Large intestine (tissue), 3 donors: ENCODE measurements at regions not wholly inside any gene's neighbourhood (a gene's known extent, or its start where the extent isn't known, plus 50 kb on each side); places are given as distances from the start of the nearest gene placed in this dataset.

Source experiments
- DNase-seq, 2 donors: peaks; one replicate each; pipeline versions ENCODE4 v3.0.0 to v3.0.0-alpha.2; 2013
- H3K27ac ChIP-seq: one replicate; pipeline ENCODE4 v1.5.1; 2013; ENCODE audit warnings: low read length
- H3K27me3 ChIP-seq: 2 replicates; pipeline ENCODE4 v1.6.1; 2013; ENCODE audit warnings: low read length; ENCODE audit not compliant: control insufficient read depth, insufficient read depth
- H3K36me3 ChIP-seq: 2 replicates; pipeline ENCODE4 v1.6.1; 2013; ENCODE audit warnings: low read length; ENCODE audit not compliant: control insufficient read depth, insufficient read depth
- H3K4me1 ChIP-seq: one replicate; pipeline ENCODE4 v1.6.1; 2013; ENCODE audit warnings: low read length; ENCODE audit not compliant: control insufficient read depth, insufficient read depth
- H3K4me3 ChIP-seq: one replicate; pipeline ENCODE4 v1.5.1; 2013; ENCODE audit warnings: low read length
- H3K9me3 ChIP-seq: one replicate; pipeline ENCODE4 v1.6.1; 2013; ENCODE audit warnings: mild to moderate bottlenecking, low read depth, low read length, moderate library complexity; ENCODE audit not compliant: control insufficient read depth
- WGBS: methylation state at CpG from one replicate; pipeline ENCODE4 v1.1.5; 2013; ENCODE audit warnings: low lambda C conversion rate; ENCODE audit not compliant: insufficient coverage; 5-methylcytosine and 5-hydroxymethylcytosine counted together

DNA sequence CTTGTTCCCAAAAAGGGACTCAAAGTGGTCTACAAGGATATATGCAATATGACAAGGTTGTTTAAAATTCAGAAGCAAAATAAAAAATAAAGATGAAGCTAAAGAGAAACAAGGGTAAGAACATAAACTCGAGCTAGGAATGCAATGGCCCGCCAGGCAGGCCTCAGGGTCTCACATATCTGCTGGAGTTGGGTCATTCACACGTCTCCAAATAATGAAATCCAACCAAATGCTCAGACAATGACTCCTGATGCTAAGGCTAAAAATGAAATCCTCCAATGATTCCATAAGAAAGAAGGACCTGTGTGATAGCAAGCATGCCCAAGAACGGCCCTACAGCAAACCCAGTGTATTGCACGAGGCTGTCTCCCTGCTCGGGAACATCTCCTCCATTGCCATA lies 153.3 kb upstream of the ETS2 start:
- Histone ChIP-seq H3K4me3 (no peak overlapping the region), H3K4me1 (no peaks in the 10 kb centered on the region), H3K27ac (no peak overlapping the region), H3K27me3 (peaks cover 37% of the 10 kb centered on the region), H3K9me3 (no peaks in the 10 kb centered on the region), H3K36me3 (no peaks in the 10 kb centered on the region)
- WGBS: 80% methylated on average over 1 of the region's 6 CpGs
- DNase-seq: no peak

- WGBS: 80% methylated on average over 1 of the region's 1 CpG
- H3K4me3 ChIP-seq: no peak overlapping the region
- H3K4me1 ChIP-seq: no peaks in the 10 kb centered on the region
- H3K27ac ChIP-seq: no peak overlapping the region
- H3K36me3 ChIP-seq: no peaks in the 10 kb centered on the region
- H3K27me3 ChIP-seq: peaks cover 48% of the 10 kb centered on the region
- H3K9me3 ChIP-seq: no peaks in the 10 kb centered on the region
- no peak for DNase-seq
These were observed 151.1 kb upstream of the ETS2 start for GRCh38 chr21:38654580-38654979.

GRCh38 chr21:38658511-38658910 lies 147.2 kb upstream of the ETS2 start:
- Histone ChIP-seq H3K27me3 (peaks cover 77% of the 10 kb centered on the region), H3K4me3 (no peak overlapping the region), H3K4me1 (peaks cover 4% of the 10 kb centered on the region), H3K9me3 (no peaks in the 10 kb centered on the region), H3K36me3 (no peaks in the 10 kb centered on the region), H3K27ac (no peak overlapping the region)
- DNase-seq: no peak
- WGBS: 71% methylated on average over 2 of the region's 4 CpGs

- WGBS: 50% methylated on average over 2 of the region's 16 CpGs
- H3K4me3 ChIP-seq: no peak overlapping the region
These were observed 145.8 kb upstream of the ETS2 start for GRCh38 chr21:38659936-38660332.

GRCh38 chr21:38660333-38661196 lies 145.2 kb upstream of the ETS2 start:
- Histone ChIP-seq H3K27me3 (peaks cover 82% of the 10 kb centered on the region), H3K36me3 (no peaks in the 10 kb centered on the region), H3K4me1 (peaks cover 4% of the 10 kb centered on the region), H3K9me3 (no peaks in the 10 kb centered on the region), H3K27ac (no peak overlapping the region), H3K4me3 (peak overlapping the region; percentile 35)
- DNase-seq: peak in 1 of 2 donors; percentile 21
- no CpG with 5 or more reads among the region's 113 CpGs for WGBS

More at GRCh38 chr21:38659936-38660332, 145.8 kb upstream of the ETS2 start:
- Histone ChIP-seq H3K4me1 (peaks cover 4% of the 10 kb centered on the region), H3K36me3 (no peaks in the 10 kb centered on the region), H3K9me3 (no peaks in the 10 kb centered on the region), H3K27ac (no peak overlapping the region), H3K27me3 (peaks cover 85% of the 10 kb centered on the region)
- DNase-seq: no peak

DNA sequence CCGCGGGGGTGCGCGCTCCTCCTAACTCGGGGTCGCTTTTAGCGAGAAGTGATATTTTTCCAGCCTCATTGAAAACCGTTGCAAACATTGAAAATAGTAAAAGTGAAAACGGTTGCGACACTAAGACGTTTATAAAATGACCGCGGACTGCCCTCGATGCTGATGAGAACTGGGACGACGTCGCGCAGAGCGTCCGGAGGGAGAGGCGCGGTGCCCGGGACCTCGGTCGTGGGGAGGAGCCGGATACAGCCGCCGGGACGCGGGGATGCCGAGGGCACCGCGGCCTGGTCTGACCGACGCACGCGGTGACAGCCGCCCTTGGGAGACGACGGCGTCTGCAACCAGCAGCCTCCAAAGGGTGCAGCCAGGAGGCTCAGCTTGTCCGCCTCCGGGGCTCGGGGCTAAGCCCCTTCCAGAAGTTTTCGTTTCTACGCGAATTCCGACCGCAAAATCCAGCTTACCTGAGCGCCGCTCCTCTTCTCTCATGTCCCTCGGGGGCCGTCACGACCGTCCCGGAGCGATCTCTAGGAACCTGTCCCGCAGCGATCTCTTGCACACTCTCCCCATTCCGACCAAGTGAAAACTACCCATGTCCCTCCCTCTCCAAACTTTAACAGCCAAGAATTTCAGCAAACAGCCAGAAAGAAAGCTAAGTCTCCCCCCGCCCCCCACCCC lies 144.4 kb upstream of the ETS2 start:
- Histone ChIP-seq H3K36me3 (no peaks in the 10 kb centered on the region), H3K27ac (no peak overlapping the region), H3K4me1 (peaks cover 4% of the 10 kb centered on the region), H3K27me3 (peaks cover 75% of the 10 kb centered on the region), H3K9me3 (no peaks in the 10 kb centered on the region), H3K4me3 (peak overlapping the region; percentile 35)
- peak in 1 of 2 donors; percentile 41 for DNase-seq
- no CpG with 5 or more reads among the region's 61 CpGs for WGBS

GRCh38 chr21:38661889-38662568 lies 143.7 kb upstream of the ETS2 start:
- 0% methylated on average over 4 of the region's 8 CpGs for WGBS
- H3K4me1 ChIP-seq: peaks cover 4% of the 10 kb centered on the region
- H3K27ac ChIP-seq: no peak overlapping the region
- no peak for DNase-seq
- H3K9me3 ChIP-seq: no peaks in the 10 kb centered on the region
- peaks cover 70% of the 10 kb centered on the region for H3K27me3 ChIP-seq
- no peak overlapping the region for H3K4me3 ChIP-seq
- no peaks in the 10 kb centered on the region for H3K36me3 ChIP-seq

- H3K4me3 ChIP-seq: no peak overlapping the region
- no peak for DNase-seq
- H3K9me3 ChIP-seq: no peaks in the 10 kb centered on the region
- H3K36me3 ChIP-seq: no peaks in the 10 kb centered on the region
- WGBS: 89% methylated on average over 3 of the region's 5 CpGs
- peaks cover 9% of the 10 kb centered on the region for H3K4me1 ChIP-seq
- no peak overlapping the region for H3K27ac ChIP-seq
- peaks cover 58% of the 10 kb centered on the region for H3K27me3 ChIP-seq
These were observed 142.4 kb upstream of the ETS2 start for GRCh38 chr21:38663282-38663681.

DNA sequence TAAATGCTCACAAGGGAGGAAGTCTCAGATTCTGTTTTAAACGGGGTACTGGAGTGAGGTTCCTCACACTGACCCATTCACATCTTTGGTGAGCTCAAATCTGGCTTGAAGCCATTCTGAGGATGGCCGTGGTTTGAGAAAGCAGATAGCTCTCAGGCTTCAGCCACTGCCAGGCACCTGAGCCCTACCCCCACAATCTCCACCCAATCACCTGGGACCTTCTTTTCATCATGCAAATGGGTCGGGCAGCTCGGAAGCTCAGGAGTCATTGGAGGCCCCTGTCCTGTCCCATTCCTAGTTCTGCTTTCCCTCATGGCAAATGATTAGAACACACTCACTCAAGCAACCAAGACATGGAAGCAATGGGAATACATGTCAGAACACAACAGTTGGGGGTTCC lies 141.4 kb upstream of the ETS2 start:
- Histone ChIP-seq H3K27me3 (peaks cover 49% of the 10 kb centered on the region), H3K4me3 (no peak overlapping the region), H3K27ac (no peak overlapping the region), H3K36me3 (no peaks in the 10 kb centered on the region), H3K9me3 (no peaks in the 10 kb centered on the region), H3K4me1 (peaks cover 9% of the 10 kb centered on the region)
- no peak for DNase-seq
- no CpG with 5 or more reads among the region's 4 CpGs for WGBS

GRCh38 chr21:38664841-38665240 lies 140.9 kb upstream of the ETS2 start:
- WGBS: 83% methylated on average over 1 of the region's 4 CpGs
- Histone ChIP-seq H3K27me3 (peaks cover 45% of the 10 kb centered on the region), H3K27ac (no peak overlapping the region), H3K9me3 (no peaks in the 10 kb centered on the region), H3K4me3 (no peak overlapping the region), H3K36me3 (no peaks in the 10 kb centered on the region), H3K4me1 (peaks cover 9% of the 10 kb centered on the region)
- no peak for DNase-seq
